ENCODE measurements at regions not wholly inside any gene's neighbourhood (a gene's known extent, or its start where the extent isn't known, plus 50 kb on each side); places are given as distances from the start of the nearest gene placed in this dataset.
"Not testable (repeated sequence)": the region's sequence is repeated elsewhere in the genome, so short reads cannot be mapped to it uniquely, and the experiment has no call there.

DNA sequence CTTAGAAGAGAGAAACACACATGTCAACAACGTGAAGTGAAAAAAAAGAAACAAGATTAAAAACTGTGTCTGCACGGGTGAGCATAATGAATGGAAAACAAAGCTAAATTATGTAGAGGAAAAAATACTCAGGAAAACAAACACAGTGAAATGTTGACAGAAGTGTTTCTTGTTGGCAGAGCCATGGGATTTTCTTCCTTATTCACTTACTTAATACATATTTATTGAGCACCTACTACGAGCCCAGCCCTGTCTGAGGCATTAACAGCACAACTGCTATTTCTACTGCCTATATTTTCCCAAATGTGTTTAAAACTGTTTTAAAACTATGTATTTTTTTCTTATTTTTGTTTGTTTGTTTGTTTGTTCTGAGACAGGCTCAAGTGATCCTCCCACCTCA lies 69.9 kb downstream of the DIO3 start:
- Mint-ChIP-seq H3K4me1 (ENCODE audit: low read depth) (peaks cover 6% of the 10 kb centered on the region), H3K36me3 (ENCODE audit: low read depth) (no peaks in the 10 kb centered on the region), H3K4me3 (ENCODE audit: unreplicated experiment) (no peak overlapping the region), H3K9me3 (ENCODE audit: low read depth) (no peaks in the 10 kb centered on the region), H3K27me3 (ENCODE audit: low read depth) (peaks cover 10% of the 10 kb centered on the region), H3K27ac (ENCODE audit: unreplicated experiment) (no peak overlapping the region)
- TF ChIP-seq CTCF (IDR thresholded peaks at IDR 0.05): no peak
- DNase-seq (ENCODE audit: low spot score): no peak

GRCh38 chr14:101631970-101632369 lies 70.7 kb downstream of the DIO3 start:
- not testable (repeated sequence) for H3K4me1 Mint-ChIP-seq (ENCODE audit: low read depth); H3K36me3 Mint-ChIP-seq (ENCODE audit: low read depth); H3K4me3 Mint-ChIP-seq (ENCODE audit: unreplicated experiment); DNase-seq (ENCODE audit: low spot score); H3K27ac Mint-ChIP-seq (ENCODE audit: unreplicated experiment); H3K9me3 Mint-ChIP-seq (ENCODE audit: low read depth)
- peaks cover 15% of the 10 kb centered on the region for H3K27me3 Mint-ChIP-seq (ENCODE audit: low read depth)

DNA sequence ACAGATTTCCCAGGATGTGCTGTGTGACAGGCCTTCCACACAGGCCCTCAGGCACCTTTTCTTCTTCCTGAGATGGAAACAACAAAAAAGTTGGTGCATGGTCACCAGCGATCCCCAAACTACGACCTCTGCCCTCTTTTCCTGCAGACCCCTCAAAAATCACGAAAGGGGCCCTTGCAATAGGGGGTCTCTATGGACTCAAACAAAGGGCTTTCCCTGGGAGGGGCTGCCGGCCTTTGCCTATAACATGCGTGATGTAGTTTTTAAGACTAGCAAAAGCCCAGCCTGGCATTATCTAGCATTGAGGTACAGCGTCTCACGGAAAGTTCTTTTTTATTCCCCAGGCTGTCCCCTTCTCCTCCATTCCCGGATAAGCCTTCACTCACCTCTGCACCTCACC lies 71.2 kb downstream of the DIO3 start:
- TF ChIP-seq CTCF (IDR thresholded peaks at IDR 0.05): no peak
- Mint-ChIP-seq H3K27ac (ENCODE audit: unreplicated experiment) (no peak overlapping the region), H3K4me3 (ENCODE audit: unreplicated experiment) (no peak overlapping the region), H3K36me3 (ENCODE audit: low read depth) (no peaks in the 10 kb centered on the region), H3K9me3 (ENCODE audit: low read depth) (no peaks in the 10 kb centered on the region), H3K27me3 (ENCODE audit: low read depth) (peaks cover 15% of the 10 kb centered on the region), H3K4me1 (ENCODE audit: low read depth) (peaks cover 6% of the 10 kb centered on the region)
- DNase-seq (ENCODE audit: low spot score): no peak

- no peak overlapping the region for H3K4me3 Mint-ChIP-seq (ENCODE audit: unreplicated experiment)
- H3K27ac Mint-ChIP-seq (ENCODE audit: unreplicated experiment): no peak overlapping the region
- H3K27me3 Mint-ChIP-seq (ENCODE audit: low read depth): peaks cover 16% of the 10 kb centered on the region
- H3K9me3 Mint-ChIP-seq (ENCODE audit: low read depth): no peaks in the 10 kb centered on the region
- H3K36me3 Mint-ChIP-seq (ENCODE audit: low read depth): no peaks in the 10 kb centered on the region
- TF ChIP-seq CTCF (IDR thresholded peaks at IDR 0.05): no peak
- no peak for DNase-seq (ENCODE audit: low spot score)
- peaks cover 1% of the 10 kb centered on the region for H3K4me1 Mint-ChIP-seq (ENCODE audit: low read depth)
These were observed 72.0 kb downstream of the DIO3 start for GRCh38 chr14:101633276-101633675.

- no peak for TF ChIP-seq CTCF (IDR thresholded peaks at IDR 0.05)
- DNase-seq (ENCODE audit: low spot score): no peak
- H3K27me3 Mint-ChIP-seq (ENCODE audit: low read depth): peaks cover 23% of the 10 kb centered on the region
- H3K36me3 Mint-ChIP-seq (ENCODE audit: low read depth): no peaks in the 10 kb centered on the region
- no peak overlapping the region for H3K27ac Mint-ChIP-seq (ENCODE audit: unreplicated experiment)
- no peaks in the 10 kb centered on the region for H3K4me1 Mint-ChIP-seq (ENCODE audit: low read depth)
- no peaks in the 10 kb centered on the region for H3K9me3 Mint-ChIP-seq (ENCODE audit: low read depth)
- H3K4me3 Mint-ChIP-seq (ENCODE audit: unreplicated experiment): no peak overlapping the region
These were observed 73.0 kb downstream of the DIO3 start for GRCh38 chr14:101634202-101634849.
